PC-3 (cell line): ENCODE measurements at regions not wholly inside any gene's neighbourhood (a gene's known extent, or its start where the extent isn't known, plus 50 kb on each side); places are given as distances from the start of the nearest gene placed in this dataset.

Source experiments
- EZH2 ChIP-seq: fragments of 300-600 bp; sonication (generic); IDR thresholded peaks from one replicate; pipeline ENCODE4 v1.6.1; 2017; ENCODE audit warnings: antibody characterized with exemption, mild to moderate bottlenecking, low read length; ENCODE audit not compliant: unreplicated experiment
- EZH2phosphoT487 ChIP-seq: fragments of 300-600 bp; sonication (generic); IDR thresholded peaks from 2 replicates; pipeline ENCODE4 v1.6.1; 2018; ENCODE audit warnings: mild to moderate bottlenecking, antibody characterized with exemption, low read length, borderline replicate concordance
- TF ChIP-seq, protein P1 (sequence below): fragments of 300-600 bp; sonication (generic); conservative IDR thresholded peaks from 2 replicates; pipeline ENCODE4 v1.5.1; 2017; ENCODE audit warnings: antibody characterized with exemption, low read depth, mild to moderate bottlenecking, low read length

DNA sequence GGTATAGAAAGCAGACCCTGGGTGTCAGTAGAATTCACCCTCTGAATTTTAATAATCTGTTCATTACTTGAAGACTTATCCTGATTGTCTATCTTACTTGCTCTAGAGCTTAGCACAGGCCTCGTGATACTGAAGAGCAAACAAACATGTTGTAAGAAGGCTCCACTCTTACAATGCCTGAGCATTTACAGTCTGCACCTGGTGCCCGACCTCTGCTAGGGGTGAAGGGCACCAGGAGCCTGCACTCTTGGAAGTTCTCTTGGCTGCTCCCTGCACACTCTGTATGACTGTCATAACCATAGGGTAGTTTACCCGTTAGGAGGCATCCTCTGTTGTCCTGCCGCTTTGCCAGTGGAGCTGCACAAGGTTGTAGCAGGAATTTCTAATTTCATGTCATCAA, 91.3 kb upstream of the NPY start:
- TF ChIP-seq, protein P1, sequence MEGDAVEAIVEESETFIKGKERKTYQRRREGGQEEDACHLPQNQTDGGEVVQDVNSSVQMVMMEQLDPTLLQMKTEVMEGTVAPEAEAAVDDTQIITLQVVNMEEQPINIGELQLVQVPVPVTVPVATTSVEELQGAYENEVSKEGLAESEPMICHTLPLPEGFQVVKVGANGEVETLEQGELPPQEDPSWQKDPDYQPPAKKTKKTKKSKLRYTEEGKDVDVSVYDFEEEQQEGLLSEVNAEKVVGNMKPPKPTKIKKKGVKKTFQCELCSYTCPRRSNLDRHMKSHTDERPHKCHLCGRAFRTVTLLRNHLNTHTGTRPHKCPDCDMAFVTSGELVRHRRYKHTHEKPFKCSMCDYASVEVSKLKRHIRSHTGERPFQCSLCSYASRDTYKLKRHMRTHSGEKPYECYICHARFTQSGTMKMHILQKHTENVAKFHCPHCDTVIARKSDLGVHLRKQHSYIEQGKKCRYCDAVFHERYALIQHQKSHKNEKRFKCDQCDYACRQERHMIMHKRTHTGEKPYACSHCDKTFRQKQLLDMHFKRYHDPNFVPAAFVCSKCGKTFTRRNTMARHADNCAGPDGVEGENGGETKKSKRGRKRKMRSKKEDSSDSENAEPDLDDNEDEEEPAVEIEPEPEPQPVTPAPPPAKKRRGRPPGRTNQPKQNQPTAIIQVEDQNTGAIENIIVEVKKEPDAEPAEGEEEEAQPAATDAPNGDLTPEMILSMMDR: no peak
- TF ChIP-seq EZH2phosphoT487: no peak
- no peak for TF ChIP-seq EZH2
